ENCODE measurements at regions not wholly inside any gene's neighbourhood (a gene's known extent, or its start where the extent isn't known, plus 50 kb on each side); places are given as distances from the start of the nearest gene placed in this dataset.

- TF ChIP-seq CTCF (conservative IDR thresholded peaks at IDR 0.05 in 1 of 2, IDR thresholded peaks at IDR 0.05 in 1 of 2; ENCODE audit: low read depth in 1 of 2, low read length in 2 of 2) (no peak), EZH2 (IDR thresholded peaks at IDR 0.05; ENCODE audit: low read length, missing control alignments) (no peak)
Measured at GRCh38 chr4:174436377-174436776, 85.9 kb downstream of the HPGD start.

Measured in fibroblast of lung (primary cell).